OCI-LY7 (cell line): ENCODE measurements at regions not wholly inside any gene's neighbourhood (a gene's known extent, or its start where the extent isn't known, plus 50 kb on each side); places are given as distances from the start of the nearest gene placed in this dataset.

ENCODE experiments used
- BruUV-seq: library from RNA; stranded (reverse); fragments of 400-500 nt; replicated peaks from 2 replicates; lab custom pipeline; 2021; lab: Mats Ljungman, UMichigan
- CTCF ChIA-PET: fragments of 300-600 bp; sonication (Branson Sonifier 250); formaldehyde crosslinking; loops from one replicate; lab custom pipeline; 2022; ENCODE audit warnings: antibody characterized with exemption; ENCODE audit not compliant: unreplicated experiment; lab: Charles Lee
- POLR2A ChIA-PET: fragments of 300-600 bp; sonication (Branson Sonifier 250); formaldehyde crosslinking; loops from one replicate; lab custom pipeline; 2022; ENCODE audit warnings: antibody characterized with exemption; lab: Charles Lee
- DNase-seq: peaks from one replicate; pipeline ENCODE4 v3.0.0-alpha.2; 2015; ENCODE audit warnings: low spot score
- H2AFZ ChIP-seq: fragments of 200-600 bp; sonication (generic), shearing (Covaris generic); 2 replicates; pipeline ENCODE4 v1.6.1; 2014; ENCODE audit warnings: mild to moderate bottlenecking, antibody characterized with exemption, low read length, moderate library complexity
- H3K27ac ChIP-seq: fragments of 200-600 bp; sonication (generic); 2 replicates; pipeline ENCODE4 v1.5.1; 2014; ENCODE audit warnings: mixed run types, low read depth, mild to moderate bottlenecking, moderate library complexity, low read length, inconsistent platforms; ENCODE audit not compliant: poor library complexity, severe bottlenecking
- H3K36me3 ChIP-seq: fragments of 200-600 bp; sonication (generic); 2 replicates; pipeline ENCODE4 v1.6.1; 2014; ENCODE audit warnings: mild to moderate bottlenecking, antibody characterized with exemption, low read length, moderate library complexity, mixed read lengths; ENCODE audit not compliant: insufficient read depth
- H3K4me1 ChIP-seq: fragments of 200-600 bp; sonication (generic); 2 replicates; pipeline ENCODE4 v1.5.1; 2014; ENCODE audit warnings: mild to moderate bottlenecking, low read length; ENCODE audit not compliant: insufficient read depth, poor library complexity, severe bottlenecking
- H3K4me2 ChIP-seq: fragments of 200-600 bp; sonication (generic); 2 replicates; pipeline ENCODE4 v1.6.1; 2014; ENCODE audit warnings: mild to moderate bottlenecking, low read length
- H3K4me3 ChIP-seq: fragments of 200-600 bp; sonication (generic); 2 replicates; pipeline ENCODE4 v1.5.1; 2014; ENCODE audit warnings: mild to moderate bottlenecking, low read depth, low read length; ENCODE audit not compliant: poor library complexity, severe bottlenecking
- H3K79me2 ChIP-seq: fragments of 200-600 bp; sonication (generic); 2 replicates; pipeline ENCODE4 v1.6.1; 2016; ENCODE audit warnings: low read depth, mild to moderate bottlenecking, low read length, moderate library complexity, mixed read lengths; ENCODE audit not compliant: insufficient read depth
- H3K9me2 ChIP-seq: fragments of 200-600 bp; sonication (generic); 2 replicates; pipeline ENCODE4 v1.6.1; 2016; ENCODE audit warnings: mild to moderate bottlenecking, low read length, mixed read lengths; ENCODE audit not compliant: insufficient read depth
- H3K9me3 ChIP-seq: fragments of 200-600 bp; sonication (generic); 2 replicates; pipeline ENCODE4 v1.6.1; 2014; ENCODE audit warnings: mild to moderate bottlenecking, mixed run types, low read length, mixed read lengths
- H4K20me1 ChIP-seq: fragments of 200-600 bp; sonication (generic); 2 replicates; pipeline ENCODE4 v1.6.1; 2014; ENCODE audit warnings: mild to moderate bottlenecking, antibody characterized with exemption, low read length, moderate library complexity, mixed read lengths; ENCODE audit not compliant: insufficient read depth
- CTCF ChIP-seq: fragments of 200-600 bp; sonication (generic); conservative IDR thresholded peaks from 2 replicates; pipeline ENCODE4 v1.5.1; 2014; ENCODE audit warnings: mild to moderate bottlenecking, antibody characterized with exemption, low read length, moderate library complexity, mixed read lengths
- EZH2phosphoT487 ChIP-seq: fragments of 200-600 bp; sonication (generic); IDR thresholded peaks from 2 replicates; pipeline ENCODE4 v1.6.1; 2018; ENCODE audit warnings: low read depth, borderline replicate concordance, mild to moderate bottlenecking, mixed run types, antibody characterized with exemption, low read length, moderate library complexity, mixed read lengths
- intact Hi-C: fragments of 100-400 bp; cut with micrococcal nuclease; formaldehyde crosslinking; loops from one replicate; pipeline ENCODE4 v1.10.0; 2022; ENCODE audit not compliant: unreplicated experiment

GRCh38 chr20:39259808-39260207 is 297.7 kb downstream of the DHX35 start:
- Histone ChIP-seq H3K4me3 (no peak overlapping the region), H3K9me2 (no peaks in the 10 kb centered on the region), H3K79me2 (no peaks in the 10 kb centered on the region), H4K20me1 (no peaks in the 10 kb centered on the region), H3K9me3 (no peaks in the 10 kb centered on the region), H3K4me2 (no peak overlapping the region), H3K27ac (no peak overlapping the region), H3K4me1 (no peaks in the 10 kb centered on the region), H2AFZ (no peak overlapping the region), H3K36me3 (no peaks in the 10 kb centered on the region)
- intact Hi-C loops = no loop called here
- POLR2A ChIA-PET = interaction anchor here (0.5 kb wide), 1 partner anchor 1006 kb away, joined by 3 read pairs; no protein-coding TSS in a partner anchor
- no peak for TF ChIP-seq CTCF
- no peak for TF ChIP-seq EZH2phosphoT487
- no peak for DNase-seq
- BruUV-seq = no TSS peak
- CTCF ChIA-PET = interaction anchor here (1.7 kb wide), 1 partner anchor 9 kb away, joined by 6 read pairs; no protein-coding TSS in a partner anchor

- Histone ChIP-seq H3K79me2 (no peaks in the 10 kb centered on the region), H3K4me2 (no peak overlapping the region), H3K4me1 (no peaks in the 10 kb centered on the region), H4K20me1 (no peaks in the 10 kb centered on the region), H3K4me3 (no peak overlapping the region), H3K9me3 (no peaks in the 10 kb centered on the region), H3K9me2 (no peaks in the 10 kb centered on the region), H2AFZ (no peak overlapping the region), H3K27ac (no peak overlapping the region), H3K36me3 (no peaks in the 10 kb centered on the region)
- TF ChIP-seq CTCF = no peak
- no peak for TF ChIP-seq EZH2phosphoT487
- ChIA-PET POLR2A (no interaction called here), CTCF (interaction anchor here (1.7 kb wide), 1 partner anchor 10 kb away, joined by 6 read pairs; no protein-coding TSS in a partner anchor)
- intact Hi-C loops = no loop called here
- DNase-seq = no peak
- BruUV-seq = no TSS peak
Observed at GRCh38 chr20:39259010-39259803, 297.1 kb downstream of the DHX35 start.

GRCh38 chr20:39258253-39258652 is 296.1 kb downstream of the DHX35 start:
- Histone ChIP-seq H3K27ac (no peak overlapping the region), H3K36me3 (no peaks in the 10 kb centered on the region), H3K4me2 (no peak overlapping the region), H3K4me1 (no peaks in the 10 kb centered on the region), H3K9me3 (no peaks in the 10 kb centered on the region), H3K79me2 (no peaks in the 10 kb centered on the region), H3K9me2 (no peaks in the 10 kb centered on the region), H2AFZ (no peak overlapping the region), H3K4me3 (no peak overlapping the region), H4K20me1 (no peaks in the 10 kb centered on the region)
- ChIA-PET POLR2A (no interaction called here), CTCF (no interaction called here)
- DNase-seq = no peak
- no TSS peak for BruUV-seq
- TF ChIP-seq CTCF = no peak
- intact Hi-C loops = no loop called here
